Body of pancreas (tissue), 4 donors: ENCODE measurements at regions not wholly inside any gene's neighbourhood (a gene's known extent, or its start where the extent isn't known, plus 50 kb on each side); places are given as distances from the start of the nearest gene placed in this dataset.

Experiments used
- POLR2A ChIP-seq, 3 donors: fragments of 450-650 bp; IDR thresholded peaks; one replicate each; pipeline ENCODE4 v1.6.1; 2016; ENCODE audit warnings: antibody characterized with exemption in 3 of 3, mild to moderate bottlenecking in 2 of 3
- TF ChIP-seq, protein P1 (sequence below), 7 experiments: fragments of 450-650 bp in 4 of 7; fragments of 200-600 bp in 3 of 7; sonication (generic) in 3 of 7; IDR thresholded peaks; one replicate each; pipeline ENCODE4 v1.5.1; 2016 to 2019; ENCODE audit warnings: antibody characterized with exemption in 7 of 7

DNA sequence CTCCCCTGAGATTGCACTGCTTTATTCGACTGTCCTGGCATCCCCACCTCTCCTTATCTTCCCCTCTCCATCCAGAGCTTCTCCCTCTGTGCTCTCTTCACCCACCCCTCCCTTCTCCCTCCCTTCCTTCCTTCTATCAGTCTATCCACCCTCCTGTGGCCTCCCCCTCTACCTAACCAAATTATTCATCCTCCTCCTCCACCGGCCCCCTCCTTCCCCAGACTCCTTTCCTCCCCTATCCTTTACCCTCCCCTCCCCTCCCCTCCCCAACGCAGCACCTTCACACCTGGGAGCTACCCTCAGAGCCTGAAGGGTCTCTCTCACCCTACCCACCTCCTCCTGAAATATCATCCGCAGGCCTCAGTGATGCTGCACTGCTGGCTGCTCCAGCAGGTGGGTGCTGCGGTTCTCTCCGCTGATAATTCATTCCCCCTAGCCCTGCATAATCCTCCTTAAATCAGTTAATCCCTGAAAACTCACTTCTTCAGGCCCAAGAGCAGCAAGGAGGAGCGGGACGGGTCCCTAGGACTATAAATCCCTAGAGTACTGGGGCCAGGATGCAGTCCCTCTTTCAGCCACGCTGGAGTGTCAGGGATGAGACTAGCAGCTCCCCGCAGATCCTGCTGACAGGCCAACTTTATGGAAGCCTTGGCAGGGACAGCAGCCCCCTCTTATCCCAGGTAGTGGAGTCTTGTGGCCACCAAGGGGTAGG, 97.8 kb downstream of the PCDH1 start:
- no peak for TF ChIP-seq POLR2A (IDR thresholded peaks at IDR 0.05)
- TF ChIP-seq, protein P1, sequence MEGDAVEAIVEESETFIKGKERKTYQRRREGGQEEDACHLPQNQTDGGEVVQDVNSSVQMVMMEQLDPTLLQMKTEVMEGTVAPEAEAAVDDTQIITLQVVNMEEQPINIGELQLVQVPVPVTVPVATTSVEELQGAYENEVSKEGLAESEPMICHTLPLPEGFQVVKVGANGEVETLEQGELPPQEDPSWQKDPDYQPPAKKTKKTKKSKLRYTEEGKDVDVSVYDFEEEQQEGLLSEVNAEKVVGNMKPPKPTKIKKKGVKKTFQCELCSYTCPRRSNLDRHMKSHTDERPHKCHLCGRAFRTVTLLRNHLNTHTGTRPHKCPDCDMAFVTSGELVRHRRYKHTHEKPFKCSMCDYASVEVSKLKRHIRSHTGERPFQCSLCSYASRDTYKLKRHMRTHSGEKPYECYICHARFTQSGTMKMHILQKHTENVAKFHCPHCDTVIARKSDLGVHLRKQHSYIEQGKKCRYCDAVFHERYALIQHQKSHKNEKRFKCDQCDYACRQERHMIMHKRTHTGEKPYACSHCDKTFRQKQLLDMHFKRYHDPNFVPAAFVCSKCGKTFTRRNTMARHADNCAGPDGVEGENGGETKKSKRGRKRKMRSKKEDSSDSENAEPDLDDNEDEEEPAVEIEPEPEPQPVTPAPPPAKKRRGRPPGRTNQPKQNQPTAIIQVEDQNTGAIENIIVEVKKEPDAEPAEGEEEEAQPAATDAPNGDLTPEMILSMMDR (IDR thresholded peaks at IDR 0.05) = no peak
